HG02885 (cell line): ENCODE measurements at regions not wholly inside any gene's neighbourhood (a gene's known extent, or its start where the extent isn't known, plus 50 kb on each side); places are given as distances from the start of the nearest gene placed in this dataset.
"Not testable (repeated sequence)": the region's sequence is repeated elsewhere in the genome, so short reads cannot be mapped to it uniquely, and the experiment has no call there.

ENCODE experiments used
- ATAC-seq: cut with Tn5 transposase; IDR thresholded peaks from one replicate; pipeline ENCODE4 v1.9.1; 2021; ENCODE audit warnings: mild to moderate bottlenecking; ENCODE audit not compliant: unreplicated experiment, poor library complexity

DNA sequence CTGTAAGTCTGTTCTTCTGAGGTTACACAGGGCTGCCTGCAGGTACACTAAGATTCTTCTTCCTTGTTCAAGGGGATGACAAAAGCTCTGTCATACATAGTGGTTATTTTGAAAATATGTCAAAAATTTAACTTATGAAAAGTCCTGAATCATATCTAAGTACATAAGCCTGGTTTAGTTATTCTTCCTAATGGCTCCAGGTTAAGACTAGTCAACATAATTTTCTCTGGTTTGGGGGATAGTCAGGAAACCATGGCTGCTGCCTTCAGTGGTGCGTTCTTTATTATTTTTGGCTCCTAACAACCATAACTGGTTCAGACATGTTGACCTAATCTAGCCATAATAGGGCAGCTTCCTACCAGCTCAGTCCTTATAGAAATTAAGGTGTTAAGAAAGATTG, 257.4 kb upstream of the DDI1 start:
- no peak for ATAC-seq

DNA sequence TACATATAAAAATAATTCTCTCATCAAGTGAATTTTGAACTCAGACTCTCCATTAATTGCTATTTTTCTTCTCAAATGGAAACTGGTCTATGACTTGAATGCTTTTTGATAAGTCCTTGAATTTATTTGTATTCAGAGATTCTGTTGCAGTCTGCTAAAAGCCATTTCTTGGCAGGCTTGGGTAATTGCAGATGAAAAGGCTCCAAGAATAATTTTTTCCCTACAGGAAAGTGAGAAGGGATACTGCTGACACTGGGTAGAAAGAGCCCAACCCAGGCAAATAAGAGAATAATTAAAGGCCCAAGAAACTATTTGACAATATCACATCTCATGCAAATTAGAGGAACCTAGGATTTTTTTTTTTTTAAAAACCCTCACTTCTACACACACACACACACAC, 246.5 kb upstream of the DDI1 start:
- no peak for ATAC-seq

DNA sequence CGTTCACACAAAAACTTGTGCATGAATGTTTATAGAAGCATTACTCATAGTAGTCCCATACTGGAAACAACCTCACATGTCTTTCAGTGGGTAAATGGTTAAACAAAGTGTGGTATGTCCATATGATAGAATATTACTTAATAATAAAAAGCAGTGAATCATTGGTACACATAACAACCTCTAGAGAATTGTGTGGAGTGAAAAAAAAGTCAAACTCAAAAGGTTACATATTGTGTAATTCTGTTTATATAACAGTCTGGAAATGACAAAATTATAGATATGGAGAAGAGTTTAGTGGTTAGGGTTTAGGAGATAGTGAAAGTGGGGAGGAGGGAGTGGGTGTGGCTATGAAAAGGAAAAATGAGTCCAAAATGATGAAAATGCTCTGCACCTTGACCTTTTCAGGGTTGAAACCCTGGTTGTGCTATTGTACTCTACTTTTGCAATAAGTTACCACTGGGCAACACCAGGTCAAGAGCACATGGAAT, 243.4 kb upstream of the DDI1 start:
- ATAC-seq, result no peak

DNA sequence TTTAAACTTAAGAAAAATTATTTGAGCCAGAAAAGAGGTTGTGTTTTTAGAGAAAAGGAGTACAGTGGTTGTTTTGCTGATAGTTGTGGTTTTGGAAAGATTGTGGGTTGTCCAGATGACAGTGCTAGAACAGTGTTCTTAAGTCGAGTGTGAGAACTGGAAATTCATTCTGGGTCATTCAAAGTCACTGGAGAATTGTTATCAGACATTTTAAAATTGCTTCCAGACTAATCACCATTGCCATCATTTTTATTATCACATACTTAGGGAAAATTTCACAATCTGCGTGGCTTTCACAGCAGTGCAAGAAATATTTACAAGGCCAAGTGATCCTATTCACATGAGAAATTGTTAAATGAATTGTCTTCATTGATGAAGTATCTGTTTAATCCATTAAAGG, 242.2 kb upstream of the DDI1 start:
- no peak for ATAC-seq

DNA sequence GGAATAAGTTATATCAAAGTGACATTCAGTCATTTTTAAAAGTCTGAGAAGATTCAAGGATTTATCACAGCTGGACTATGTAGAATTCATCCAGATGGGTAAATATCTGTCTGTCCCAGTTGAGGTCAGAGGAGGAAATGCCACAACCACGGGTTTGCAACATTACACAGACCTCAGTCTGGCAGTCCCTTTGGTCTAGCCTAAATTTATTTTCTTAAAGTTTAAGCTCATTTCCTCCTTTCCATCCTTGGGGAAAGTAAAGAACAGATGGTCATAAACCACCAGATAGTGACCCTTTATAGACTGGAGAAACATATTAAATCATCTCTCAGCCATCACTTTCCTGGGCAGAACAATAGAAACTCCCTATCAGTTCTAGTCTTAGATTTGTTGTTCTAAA, 238.4 kb upstream of the DDI1 start:
- ATAC-seq, result no peak

DNA sequence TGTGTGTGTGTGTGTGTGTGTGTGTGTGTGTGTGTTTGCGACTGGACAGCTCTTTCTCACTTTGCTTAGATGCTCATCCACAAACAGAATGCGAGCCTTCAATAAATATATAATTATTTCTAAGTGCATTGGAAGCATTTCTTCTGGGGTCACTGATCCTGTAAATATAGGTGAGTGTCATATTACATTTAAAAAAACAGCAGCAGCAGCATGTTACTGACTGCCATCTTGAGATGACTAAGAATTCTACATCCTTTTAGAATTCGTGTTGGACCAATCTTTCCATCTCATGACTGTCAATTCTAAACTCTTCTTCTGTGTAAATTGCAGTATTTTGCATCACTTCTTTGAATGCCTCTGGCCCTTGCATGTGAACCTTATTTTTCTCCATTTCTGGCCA, 238.0 kb upstream of the DDI1 start:
- ATAC-seq, result no peak

DNA sequence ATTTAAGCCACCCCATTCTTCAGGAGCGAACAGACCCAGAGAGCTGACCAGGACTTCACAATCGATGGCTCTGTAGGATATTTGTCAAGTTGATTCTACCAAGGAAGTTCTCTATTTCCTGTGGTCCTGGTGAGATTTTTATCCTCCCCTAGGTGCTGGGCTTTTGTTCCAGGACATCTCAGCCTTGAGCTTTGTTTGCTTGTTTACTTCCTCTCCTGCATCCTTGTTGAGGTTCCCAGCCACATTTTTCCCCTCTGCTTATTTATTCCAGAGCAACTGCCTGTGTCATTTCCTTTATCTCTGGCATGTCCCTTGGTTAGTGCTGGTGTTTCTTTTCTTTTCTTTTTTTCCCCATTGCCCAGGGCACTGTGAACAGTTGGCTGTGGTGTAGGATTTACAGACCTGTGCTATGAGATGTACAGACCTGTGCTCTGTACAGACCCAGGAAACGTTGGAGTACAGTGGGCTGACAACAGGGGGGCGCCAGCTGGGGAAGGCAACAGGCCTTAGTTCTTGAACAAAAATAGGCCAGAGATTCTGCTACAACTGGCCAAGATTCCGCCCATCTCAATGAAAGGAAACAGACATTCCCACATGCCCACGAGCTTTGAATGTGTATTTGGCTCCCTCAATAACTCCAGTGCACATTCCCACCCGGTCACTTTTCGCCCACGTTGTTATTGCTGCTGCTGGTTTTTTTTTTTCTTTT, 235.9 kb upstream of the DDI1 start:
- ATAC-seq, result no peak

DNA sequence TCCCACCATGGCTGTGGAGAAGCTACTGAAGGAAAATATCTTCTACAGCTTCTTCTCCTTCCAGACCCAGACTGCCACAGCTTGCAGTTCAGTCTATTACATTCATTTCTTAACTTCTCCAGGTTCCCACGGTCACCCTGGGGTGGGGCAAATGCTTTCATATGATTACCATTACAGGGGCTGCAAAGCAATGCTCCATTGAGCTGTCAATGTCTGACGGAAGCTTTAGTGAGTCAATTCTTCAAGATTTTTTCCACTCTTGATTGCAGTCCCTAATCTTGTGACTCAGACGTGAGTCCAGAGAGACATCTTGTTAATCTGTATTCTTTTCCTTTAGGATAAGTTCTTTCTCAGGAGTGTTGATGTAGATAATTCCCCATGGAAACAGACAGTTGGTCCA, 233.4 kb upstream of the DDI1 start:
- ATAC-seq, result no peak

DNA sequence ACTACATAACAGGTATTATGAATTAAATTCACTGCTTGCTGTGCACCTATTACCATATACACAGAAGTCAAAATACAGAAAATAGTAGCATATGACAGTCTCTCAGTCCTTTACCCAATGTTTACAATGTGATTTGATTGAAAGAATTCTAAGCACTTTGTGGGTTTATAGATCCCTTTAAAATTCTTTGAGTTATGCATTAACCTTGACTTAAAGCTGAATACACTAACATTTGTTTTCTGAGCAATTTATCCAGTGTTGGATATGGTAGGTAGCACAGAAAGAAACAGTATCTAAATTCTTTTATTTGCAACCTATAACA, 230.8 kb upstream of the DDI1 start:
- no peak for ATAC-seq

DNA sequence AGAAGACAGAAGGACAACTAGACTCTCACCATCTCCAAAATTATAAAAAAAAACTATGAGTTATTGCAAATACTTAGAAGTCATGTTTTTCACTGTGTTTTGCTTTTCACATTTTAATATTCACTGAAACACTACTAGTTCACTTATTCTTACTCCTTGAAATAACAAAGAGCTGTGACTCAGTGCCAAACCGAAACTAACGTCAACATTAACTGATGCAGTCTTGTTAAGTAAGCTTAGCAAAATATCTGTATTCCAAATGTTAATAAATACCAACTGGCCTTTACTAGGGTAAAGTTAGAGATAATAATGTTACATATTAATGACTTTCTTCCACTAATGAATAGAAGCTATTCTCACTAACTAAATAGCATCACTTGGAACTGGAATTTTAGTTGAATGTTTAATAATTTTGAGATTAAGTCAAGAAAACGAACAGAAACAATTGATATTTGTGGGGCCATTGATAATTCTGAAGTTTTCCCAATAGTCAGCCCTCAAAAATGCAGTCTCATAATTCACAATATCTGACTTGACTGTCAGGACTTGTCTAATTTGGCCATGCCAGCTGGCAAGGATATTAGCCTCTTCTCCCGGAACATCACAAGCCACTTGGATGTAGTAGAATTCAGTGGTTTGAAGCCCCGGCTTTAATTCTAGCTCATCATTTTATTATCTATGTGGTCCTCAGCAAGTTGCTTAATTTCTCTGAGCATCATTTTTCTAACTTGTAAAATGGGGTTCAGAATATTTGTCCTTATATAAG, 230.1 kb upstream of the DDI1 start:
- ATAC-seq, result no peak

DNA sequence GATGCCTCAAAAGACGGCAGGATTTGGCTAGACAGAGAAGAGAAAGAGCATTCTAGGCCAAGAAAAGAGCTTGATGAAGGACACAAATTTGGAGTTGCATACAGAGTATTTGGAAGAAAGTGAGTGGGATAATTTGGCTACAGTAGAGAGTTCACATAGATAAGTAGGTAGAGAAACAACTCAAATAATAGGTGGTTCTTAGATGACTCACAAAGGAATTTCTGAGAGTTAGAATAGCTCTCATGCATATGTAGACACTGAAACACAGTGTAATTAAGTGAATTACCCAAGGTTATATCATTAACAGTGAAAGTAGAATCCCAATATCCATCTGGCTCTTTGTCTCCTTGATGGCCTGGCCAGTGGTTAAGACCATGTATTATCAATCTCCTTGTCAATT, 228.6 kb upstream of the DDI1 start:
- no peak for ATAC-seq

DNA sequence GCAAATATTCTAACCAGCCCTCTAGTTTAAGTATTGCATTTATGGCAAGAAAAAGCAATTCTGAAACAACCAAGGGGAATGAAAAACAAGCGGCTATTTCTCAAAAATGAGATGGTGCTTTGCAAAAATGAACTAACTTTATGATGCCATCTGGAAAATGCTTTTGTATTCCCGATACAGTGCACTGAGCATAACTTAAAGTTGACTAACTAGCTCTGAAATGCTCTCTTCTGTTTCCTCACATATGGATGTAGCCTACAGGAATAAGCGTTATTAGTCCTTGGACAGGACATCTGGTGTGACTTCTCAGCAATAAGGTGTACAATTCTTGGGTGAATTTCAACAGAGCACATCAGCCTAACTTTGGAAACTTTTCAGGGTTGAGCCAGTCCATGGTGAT, 228.2 kb upstream of the DDI1 start:
- ATAC-seq, result no peak

DNA sequence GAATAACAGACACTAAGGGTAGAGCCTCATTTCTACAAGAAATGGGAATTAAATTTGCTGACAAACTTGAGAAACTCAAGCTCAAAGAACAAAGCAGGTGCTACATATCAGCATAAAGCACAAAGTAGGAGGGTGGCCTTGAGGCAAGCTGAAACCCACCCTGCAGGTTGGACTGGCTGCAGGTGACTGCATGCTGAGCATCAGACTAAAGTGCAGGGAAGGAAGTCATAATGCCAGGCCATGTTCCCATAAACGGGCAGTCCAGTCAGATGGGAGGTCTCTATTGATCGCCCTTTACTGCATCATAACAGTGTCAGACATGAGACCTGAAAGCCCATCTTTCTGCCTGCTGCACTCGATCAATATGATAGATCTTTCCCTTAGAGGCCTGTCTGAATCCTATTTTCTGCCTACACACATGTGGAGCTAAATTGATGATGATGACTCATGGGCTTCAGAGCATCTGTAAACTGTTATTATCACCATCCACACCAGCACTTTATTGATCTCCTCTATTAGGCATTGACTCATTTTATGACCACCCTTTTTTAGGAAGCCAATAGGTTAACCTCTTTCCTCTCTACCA, 224.5 kb upstream of the DDI1 start:
- ATAC-seq, result no peak

DNA sequence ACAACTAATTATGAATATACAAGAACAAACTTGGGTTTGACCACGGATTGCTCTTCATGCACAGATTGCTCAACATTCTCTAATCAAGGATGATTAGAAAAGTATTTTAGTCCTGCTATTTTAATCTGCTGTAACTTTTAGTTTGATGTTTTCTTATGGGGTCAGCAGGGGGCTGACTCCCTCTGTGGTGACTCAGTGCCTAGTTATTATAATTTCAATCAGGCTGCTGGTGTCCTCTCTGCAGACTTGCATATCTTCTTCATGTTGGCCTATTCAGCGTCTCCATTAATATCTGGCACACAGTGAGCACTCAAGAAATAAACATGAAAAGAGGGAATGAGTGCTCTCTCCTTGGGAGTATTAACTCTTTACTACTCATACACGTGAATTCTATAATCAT, 223.8 kb upstream of the DDI1 start:
- no peak for ATAC-seq

DNA sequence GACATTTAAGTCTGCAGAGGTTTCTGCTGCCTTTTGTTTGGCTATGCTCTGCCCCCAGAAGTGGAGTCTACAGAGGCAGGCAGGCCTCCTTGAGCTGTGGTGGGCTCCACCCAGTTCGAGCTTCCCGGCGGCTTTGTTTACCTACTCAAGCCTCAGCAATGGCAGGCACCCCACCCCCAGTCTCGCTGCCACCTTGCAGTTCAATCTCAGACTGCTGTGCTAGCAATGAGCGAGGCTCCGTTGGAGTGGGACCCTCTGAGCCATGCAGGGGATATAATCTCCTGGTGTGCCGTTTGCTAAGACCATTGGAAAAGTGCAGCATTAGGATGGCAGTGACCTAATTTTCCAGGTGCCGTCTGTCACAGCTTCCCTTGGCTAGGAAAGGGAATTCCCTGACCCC, 216.1 kb upstream of the DDI1 start:
- ATAC-seq, result not testable (repeated sequence)

DNA sequence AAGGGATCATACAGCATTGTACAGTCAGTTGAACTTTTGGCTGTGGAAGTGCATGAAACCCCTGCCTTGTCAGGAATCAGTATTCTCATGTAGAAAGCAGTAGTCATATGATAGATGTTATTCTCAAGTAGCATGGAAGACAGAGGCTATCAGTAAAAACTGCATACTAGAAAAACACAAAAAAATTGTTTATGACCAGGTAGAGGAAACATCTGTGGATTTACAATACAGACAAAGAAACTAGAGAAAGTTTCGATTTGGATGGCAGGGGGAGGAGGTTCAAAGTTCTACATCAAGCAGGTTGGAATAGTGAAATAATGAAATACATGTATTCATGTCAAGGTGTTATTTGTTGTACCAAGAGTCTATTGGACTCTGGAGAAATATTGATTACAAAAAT, 212.3 kb upstream of the DDI1 start:
- ATAC-seq, result no peak

DNA sequence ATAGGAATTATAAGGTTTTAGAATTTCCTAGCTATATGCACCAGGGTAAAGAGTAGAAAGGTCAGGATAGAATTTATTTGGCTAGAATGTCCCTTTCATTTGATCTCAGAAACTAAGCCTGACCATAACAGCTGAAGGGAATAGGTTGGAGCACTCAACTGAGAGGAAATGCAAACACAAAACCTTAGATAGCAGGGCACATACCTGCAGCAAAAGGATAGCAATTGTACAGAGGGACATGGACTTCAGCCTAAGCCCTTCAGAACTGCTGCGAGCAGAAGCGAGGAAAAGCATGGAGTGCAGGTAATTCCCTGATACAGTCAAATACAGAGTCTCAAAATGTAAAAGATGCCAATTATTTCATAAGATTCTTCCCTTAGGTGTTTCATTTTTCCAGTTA, 211.0 kb upstream of the DDI1 start:
- no peak for ATAC-seq

DNA sequence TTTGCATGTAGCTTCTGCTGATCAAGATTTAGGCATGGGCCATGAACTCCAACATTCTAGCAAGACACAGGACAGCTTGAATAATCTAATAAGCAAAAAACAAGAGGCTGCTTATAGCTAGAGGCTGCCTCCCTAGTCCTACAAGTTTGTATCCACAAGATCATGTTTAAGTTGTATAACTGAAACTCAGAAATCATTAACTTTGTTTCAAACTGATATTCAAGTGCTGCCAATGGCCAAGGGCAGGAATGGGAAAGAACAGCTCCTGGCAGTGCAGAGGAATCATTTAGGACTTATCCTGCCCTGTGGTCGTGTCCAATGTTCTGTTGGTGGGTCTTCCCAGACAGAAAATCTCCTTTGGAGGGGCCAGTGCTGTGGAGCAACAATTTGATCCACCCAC, 209.6 kb upstream of the DDI1 start:
- no peak for ATAC-seq

DNA sequence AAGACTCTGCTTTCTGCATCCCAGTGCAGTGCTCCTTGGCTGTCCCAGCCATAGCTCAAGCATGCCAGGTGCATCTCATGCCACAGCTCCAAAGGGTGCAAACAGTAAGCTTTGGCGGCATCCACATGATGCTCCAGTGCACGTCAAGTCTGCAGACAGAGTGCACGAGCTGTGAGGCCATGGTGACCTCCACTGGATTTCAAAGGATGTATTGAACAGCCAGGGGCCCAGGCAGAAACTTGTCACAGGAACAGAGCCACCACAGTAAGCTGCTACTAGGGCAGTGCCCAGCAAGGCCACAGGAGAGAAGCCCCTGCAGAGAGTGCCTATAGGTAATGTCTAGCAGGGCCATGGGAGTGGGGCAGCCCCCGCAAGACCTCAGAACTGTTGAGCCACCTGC, 206.8 kb upstream of the DDI1 start:
- ATAC-seq, result no peak

DNA sequence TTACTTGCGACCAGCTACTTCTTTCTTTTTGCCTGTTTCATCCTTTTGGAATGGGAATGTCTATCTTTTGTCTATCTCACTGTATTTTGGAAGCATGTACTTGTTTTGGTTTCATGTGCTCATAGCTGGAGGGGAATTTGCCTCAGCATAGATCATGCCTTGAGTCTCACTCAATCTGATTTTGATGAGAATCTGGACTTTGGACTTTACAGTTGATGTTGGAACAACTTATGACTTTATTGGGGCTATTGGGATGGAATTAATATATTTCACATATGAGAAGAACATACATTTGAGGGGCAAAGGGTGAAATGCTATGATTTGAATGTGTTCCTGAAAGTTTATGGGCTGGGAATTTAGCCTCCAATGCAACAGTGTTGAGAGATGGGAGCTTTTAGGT, 206.2 kb upstream of the DDI1 start:
- ATAC-seq, result no peak

DNA sequence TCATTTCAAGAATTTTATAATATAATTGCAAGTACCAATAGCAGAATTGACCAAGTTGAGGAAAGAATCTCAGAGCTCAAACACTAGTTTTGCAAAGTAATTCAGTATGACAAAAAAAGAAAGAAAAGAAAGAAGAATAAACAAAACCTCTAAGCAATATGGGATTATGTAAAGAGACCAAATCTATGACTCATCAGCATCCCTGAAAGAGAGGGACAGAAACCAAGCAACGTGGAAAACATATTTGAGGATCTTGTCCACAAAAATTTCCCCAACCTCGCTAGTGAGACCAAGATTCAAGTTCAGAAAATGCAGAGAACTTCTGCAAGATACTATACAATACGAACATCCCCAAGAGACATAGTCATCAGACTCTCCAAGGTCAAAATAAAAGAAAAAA, 203.7 kb upstream of the DDI1 start:
- no peak for ATAC-seq

DNA sequence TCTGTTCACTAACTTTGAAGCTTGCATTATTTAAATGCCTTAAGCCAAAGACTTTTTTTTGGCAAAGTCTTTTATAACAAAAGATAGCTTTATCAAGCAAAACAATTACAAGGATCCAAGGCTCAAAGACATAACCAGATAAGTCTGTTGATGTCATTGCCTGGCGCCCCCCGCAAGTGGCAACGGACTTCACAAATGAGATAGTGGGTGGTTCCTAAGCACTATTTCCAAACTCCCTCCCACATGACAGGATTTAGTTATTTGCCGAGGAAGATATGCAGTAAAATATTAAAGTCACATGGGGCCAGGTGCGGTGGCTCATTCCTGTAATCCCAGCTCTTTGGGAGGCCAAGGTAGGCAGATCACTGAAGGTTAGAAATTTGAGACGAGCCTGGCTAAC, 194.2 kb upstream of the DDI1 start:
- ATAC-seq, result no peak
